HepG2 (cell line): ENCODE measurements at regions not wholly inside any gene's neighbourhood (a gene's known extent, or its start where the extent isn't known, plus 50 kb on each side); places are given as distances from the start of the nearest gene placed in this dataset.

Source experiments
- ATAC-seq: fragments of 200-7000 bp; cut with Tn5 transposase; 3 replicates; pipeline ENCODE4 v1.9.1; 2020; ENCODE audit warnings: mild to moderate bottlenecking, moderate library complexity
- BruUV-seq: library from RNA; stranded (reverse); fragments of 400-500 nt; replicated peaks from 2 replicates; lab custom pipeline; 2021; lab: Mats Ljungman, UMichigan
- CTCF ChIA-PET: fragments of 300-600 bp; formaldehyde crosslinking; extraction: SDS; loops from one replicate; lab custom pipeline; 2021; ENCODE audit warnings: low total read pairs, inconsistent platforms, low intra/inter-chr PET ratio; lab: Yijun Ruan, JAX
- POLR2A ChIA-PET: fragments of 350-600 bp; sonication (Branson Sonifier 250); formaldehyde crosslinking; loops from one replicate; lab custom pipeline; 2020; ENCODE audit warnings: antibody characterized with exemption, inconsistent platforms; lab: Yijun Ruan, JAX
- DNase-seq: peaks from one replicate; pipeline ENCODE4 v3.0.0-alpha.2; 2015; ENCODE audit warnings: low spot score
- FAIRE-seq: peaks from 3 replicates; lab custom pipeline; 2011; peaks lifted over from hg19 to GRCh38; lab: Jason Lieb, UNC
- H2AFZ ChIP-seq: one replicate; pipeline ENCODE4 v1.6.1; 2011; ENCODE audit warnings: low read length, inconsistent platforms
- H3K27ac ChIP-seq: fragments of 300-600 bp; 3 replicates; pipeline ENCODE4 v1.8.0; 2011; ENCODE audit warnings: mixed run types, mild to moderate bottlenecking, mixed read lengths, low read length, inconsistent platforms; ENCODE audit not compliant: insufficient read depth; ENCODE audit errors: extremely low read length
- H3K27me3 ChIP-seq, 2 experiments: fragments of 200-600 bp in 1 of 2; 2 replicates in 1 of 2; 3 replicates in 1 of 2; pipeline versions ENCODE4 v1.6.0 to v1.8.0; 2011; ENCODE audit warnings: low read length in 2 of 2, mild to moderate bottlenecking in 2 of 2, moderate library complexity in 2 of 2, inconsistent platforms in 1 of 2; ENCODE audit not compliant: insufficient read depth in 2 of 2, control insufficient read depth in 1 of 2
- H3K36me3 ChIP-seq, 2 experiments: fragments of 200-600 bp in 1 of 2; replicated peaks in 1 of 2; 2 replicates in 1 of 2; 3 replicates in 1 of 2; pipeline versions ENCODE4 v1.5.1 to v1.8.0; 2011; ENCODE audit warnings: low read length in 2 of 2, inconsistent platforms in 1 of 2; ENCODE audit not compliant: insufficient read depth in 2 of 2, control insufficient read depth in 1 of 2
- H3K4me1 ChIP-seq: 2 replicates; pipeline ENCODE4 v1.5.1; 2012; ENCODE audit warnings: low read length, inconsistent platforms; ENCODE audit not compliant: insufficient read depth
- H3K4me2 ChIP-seq: 2 replicates; pipeline ENCODE4 v1.6.0; 2011; ENCODE audit warnings: low read depth, low read length, inconsistent platforms
- H3K4me3 ChIP-seq, 3 experiments: fragments of 200-600 bp in 1 of 3; sonication (generic), shearing (Covaris generic) in 1 of 3; replicated peaks in 1 of 3; 2 replicates each; pipeline ENCODE4 v1.5.1; 2011 to 2016; ENCODE audit warnings: low read length in 3 of 3, inconsistent platforms in 2 of 3, low read depth in 2 of 3, mild to moderate bottlenecking in 2 of 3, control low read depth in 1 of 3, mixed read lengths in 1 of 3; ENCODE audit not compliant: insufficient read depth in 1 of 3
- H3K79me2 ChIP-seq: one replicate; pipeline ENCODE4 v1.6.1; 2011; ENCODE audit warnings: low read length, inconsistent platforms; ENCODE audit not compliant: insufficient read depth
- H3K9ac ChIP-seq: 2 replicates; pipeline ENCODE4 v1.6.0; 2011; ENCODE audit warnings: mild to moderate bottlenecking, low read depth, low read length, inconsistent platforms; ENCODE audit not compliant: insufficient read depth
- H3K9me3 ChIP-seq: 2 replicates; pipeline ENCODE4 v1.5.1; 2012; ENCODE audit warnings: mild to moderate bottlenecking, low read length
- H4K20me1 ChIP-seq: 2 replicates; pipeline ENCODE4 v1.6.0; 2011; ENCODE audit warnings: inconsistent platforms, mild to moderate bottlenecking, low read length, moderate library complexity; ENCODE audit not compliant: insufficient read depth
- HDAC2 ChIP-seq: sonication (generic); formaldehyde crosslinking; IDR thresholded peaks from 2 replicates; pipeline ENCODE4 v1.4.0; 2020; ENCODE audit warnings: missing genetic modification reagents
- HHEX ChIP-seq: IDR thresholded peaks from 2 replicates; pipeline ENCODE4 v1.6.1; 2016; ENCODE audit warnings: control low read depth
- HNRNPL ChIP-seq: fragments of 200-400 bp; formaldehyde crosslinking; IDR thresholded peaks from 2 replicates; pipeline ENCODE4 v1.6.1; 2017; ENCODE audit warnings: mild to moderate bottlenecking, low read depth, low read length
- KLF11 ChIP-seq: IDR thresholded peaks from 2 replicates; pipeline ENCODE4 v1.6.1; 2016; ENCODE audit warnings: missing compliant biosample characterization
- MIER2 ChIP-seq: IDR thresholded peaks from 2 replicates; pipeline ENCODE4 v1.6.1; 2016; ENCODE audit warnings: missing biosample characterization, missing genetic modification reagents
- PCBP1 ChIP-seq: fragments of 200-400 bp; formaldehyde crosslinking; IDR thresholded peaks from 2 replicates; pipeline ENCODE4 v1.6.1; 2017; ENCODE audit warnings: mild to moderate bottlenecking, low read depth, low read length, borderline replicate concordance
- PHF5A ChIP-seq: IDR thresholded peaks from one replicate; pipeline ENCODE4 v1.6.1; 2018; ENCODE audit warnings: low read depth, missing genetic modification reagents; ENCODE audit not compliant: unreplicated experiment
- SNAI1 ChIP-seq: sonication (generic); formaldehyde crosslinking; IDR thresholded peaks from 2 replicates; pipeline ENCODE4 v1.5.0; 2020; ENCODE audit warnings: mild to moderate bottlenecking, missing genetic modification reagents, borderline replicate concordance
- ZNF839 ChIP-seq: sonication (generic); formaldehyde crosslinking; IDR thresholded peaks from 2 replicates; pipeline ENCODE4 v1.4.0; 2020; ENCODE audit warnings: missing genetic modification reagents, mild to moderate bottlenecking, borderline replicate concordance
- in situ Hi-C: cut with HindIII; loops from 2 replicates; pipeline ENCODE4 v1.10.0; 2017; ENCODE audit warnings: low pct_unique_long_range_greater_than_20kb; ENCODE audit not compliant: extremely low pct_ligation_motif_present
- intact Hi-C: fragments of 100-400 bp; cut with micrococcal nuclease; formaldehyde crosslinking; loops from one replicate; pipeline ENCODE4 v1.10.0; 2022; ENCODE audit not compliant: unreplicated experiment
- TF ChIP-seq, protein P1 (sequence below): sonication (generic); formaldehyde crosslinking; IDR thresholded peaks from 2 replicates; pipeline ENCODE4 v1.5.1; 2020; ENCODE audit warnings: mild to moderate bottlenecking, missing genetic modification reagents, borderline replicate concordance
- TF ChIP-seq, protein P2 (sequence below): sonication (generic); formaldehyde crosslinking; conservative IDR thresholded peaks from 2 replicates; pipeline ENCODE4 v1.8.0; 2022; ENCODE audit warnings: low read depth, missing genetic modification reagents
- TF ChIP-seq, protein P3 (sequence below): sonication (generic); formaldehyde crosslinking; IDR thresholded peaks from 2 replicates; pipeline ENCODE4 v1.5.0; 2020; ENCODE audit warnings: mild to moderate bottlenecking, missing genetic modification reagents
- TF ChIP-seq, protein P4 (sequence below): sonication (generic); formaldehyde crosslinking; IDR thresholded peaks from 2 replicates; pipeline ENCODE4 v1.9.0; 2022; ENCODE audit warnings: missing genetic modification reagents, mild to moderate bottlenecking, borderline replicate concordance

DNA sequence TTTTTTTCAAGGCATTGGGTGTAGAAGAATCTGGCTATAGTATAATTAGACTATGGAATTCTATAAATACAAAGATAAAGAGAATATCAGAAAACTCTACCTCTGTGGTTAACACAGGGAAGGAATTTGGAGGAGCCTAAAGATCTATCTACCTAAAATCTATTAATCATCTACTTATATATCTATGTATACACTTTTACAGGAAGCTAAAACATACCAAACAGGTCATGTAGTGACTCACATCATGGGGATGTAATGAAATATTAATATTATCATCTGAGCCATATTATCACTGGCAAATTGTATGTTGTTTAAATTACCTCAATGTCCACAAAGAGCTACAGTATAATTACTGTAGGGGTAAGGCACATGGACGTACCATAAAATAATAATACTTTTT is 1748.2 kb downstream of the EFNA5 start (continued):
- TF ChIP-seq, protein P1, sequence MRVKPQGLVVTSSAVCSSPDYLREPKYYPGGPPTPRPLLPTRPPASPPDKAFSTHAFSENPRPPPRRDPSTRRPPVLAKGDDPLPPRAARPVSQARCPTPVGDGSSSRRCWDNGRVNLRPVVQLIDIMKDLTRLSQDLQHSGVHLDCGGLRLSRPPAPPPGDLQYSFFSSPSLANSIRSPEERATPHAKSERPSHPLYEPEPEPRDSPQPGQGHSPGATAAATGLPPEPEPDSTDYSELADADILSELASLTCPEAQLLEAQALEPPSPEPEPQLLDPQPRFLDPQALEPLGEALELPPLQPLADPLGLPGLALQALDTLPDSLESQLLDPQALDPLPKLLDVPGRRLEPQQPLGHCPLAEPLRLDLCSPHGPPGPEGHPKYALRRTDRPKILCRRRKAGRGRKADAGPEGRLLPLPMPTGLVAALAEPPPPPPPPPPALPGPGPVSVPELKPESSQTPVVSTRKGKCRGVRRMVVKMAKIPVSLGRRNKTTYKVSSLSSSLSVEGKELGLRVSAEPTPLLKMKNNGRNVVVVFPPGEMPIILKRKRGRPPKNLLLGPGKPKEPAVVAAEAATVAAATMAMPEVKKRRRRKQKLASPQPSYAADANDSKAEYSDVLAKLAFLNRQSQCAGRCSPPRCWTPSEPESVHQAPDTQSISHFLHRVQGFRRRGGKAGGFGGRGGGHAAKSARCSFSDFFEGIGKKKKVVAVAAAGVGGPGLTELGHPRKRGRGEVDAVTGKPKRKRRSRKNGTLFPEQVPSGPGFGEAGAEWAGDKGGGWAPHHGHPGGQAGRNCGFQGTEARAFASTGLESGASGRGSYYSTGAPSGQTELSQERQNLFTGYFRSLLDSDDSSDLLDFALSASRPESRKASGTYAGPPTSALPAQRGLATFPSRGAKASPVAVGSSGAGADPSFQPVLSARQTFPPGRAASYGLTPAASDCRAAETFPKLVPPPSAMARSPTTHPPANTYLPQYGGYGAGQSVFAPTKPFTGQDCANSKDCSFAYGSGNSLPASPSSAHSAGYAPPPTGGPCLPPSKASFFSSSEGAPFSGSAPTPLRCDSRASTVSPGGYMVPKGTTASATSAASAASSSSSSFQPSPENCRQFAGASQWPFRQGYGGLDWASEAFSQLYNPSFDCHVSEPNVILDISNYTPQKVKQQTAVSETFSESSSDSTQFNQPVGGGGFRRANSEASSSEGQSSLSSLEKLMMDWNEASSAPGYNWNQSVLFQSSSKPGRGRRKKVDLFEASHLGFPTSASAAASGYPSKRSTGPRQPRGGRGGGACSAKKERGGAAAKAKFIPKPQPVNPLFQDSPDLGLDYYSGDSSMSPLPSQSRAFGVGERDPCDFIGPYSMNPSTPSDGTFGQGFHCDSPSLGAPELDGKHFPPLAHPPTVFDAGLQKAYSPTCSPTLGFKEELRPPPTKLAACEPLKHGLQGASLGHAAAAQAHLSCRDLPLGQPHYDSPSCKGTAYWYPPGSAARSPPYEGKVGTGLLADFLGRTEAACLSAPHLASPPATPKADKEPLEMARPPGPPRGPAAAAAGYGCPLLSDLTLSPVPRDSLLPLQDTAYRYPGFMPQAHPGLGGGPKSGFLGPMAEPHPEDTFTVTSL (CRISPR knock-in tag), result no peak
- no peak for TF ChIP-seq ZNF839 (CRISPR knock-in tag)

- H4K20me1 ChIP-seq, result no peaks in the 10 kb centered on the region
- no peaks in the 10 kb centered on the region for H3K27me3 ChIP-seq
- no peak overlapping the region for H2AFZ ChIP-seq
- H3K4me3 ChIP-seq, result no peak overlapping the region
- no peaks in the 10 kb centered on the region for H3K4me1 ChIP-seq
- POLR2A ChIA-PET, result no interaction called here
- BruUV-seq, result no TSS peak
- CTCF ChIA-PET, result no interaction called here
- H3K4me2 ChIP-seq, result no peak overlapping the region
- no peaks in the 10 kb centered on the region for H3K79me2 ChIP-seq
- ATAC-seq, result no peak
- intact Hi-C loops, result no loop called here
- FAIRE-seq, result no peak
- H3K27ac ChIP-seq, result no peak overlapping the region
- in situ Hi-C loops, result no loop called here
- DNase-seq, result no peak
- H3K36me3 ChIP-seq, result no peaks in the 10 kb centered on the region
- no peak overlapping the region for H3K9ac ChIP-seq
- H3K9me3 ChIP-seq, result no peaks in the 10 kb centered on the region
- no peak for TF ChIP-seq PHF5A (CRISPR knock-in tag)
- no peak for TF ChIP-seq HNRNPL
- TF ChIP-seq, protein P2, sequence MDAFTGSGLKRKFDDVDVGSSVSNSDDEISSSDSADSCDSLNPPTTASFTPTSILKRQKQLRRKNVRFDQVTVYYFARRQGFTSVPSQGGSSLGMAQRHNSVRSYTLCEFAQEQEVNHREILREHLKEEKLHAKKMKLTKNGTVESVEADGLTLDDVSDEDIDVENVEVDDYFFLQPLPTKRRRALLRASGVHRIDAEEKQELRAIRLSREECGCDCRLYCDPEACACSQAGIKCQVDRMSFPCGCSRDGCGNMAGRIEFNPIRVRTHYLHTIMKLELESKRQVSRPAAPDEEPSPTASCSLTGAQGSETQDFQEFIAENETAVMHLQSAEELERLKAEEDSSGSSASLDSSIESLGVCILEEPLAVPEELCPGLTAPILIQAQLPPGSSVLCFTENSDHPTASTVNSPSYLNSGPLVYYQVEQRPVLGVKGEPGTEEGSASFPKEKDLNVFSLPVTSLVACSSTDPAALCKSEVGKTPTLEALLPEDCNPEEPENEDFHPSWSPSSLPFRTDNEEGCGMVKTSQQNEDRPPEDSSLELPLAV (CRISPR knock-in tag), result no peak
- no peak for TF ChIP-seq SNAI1 (CRISPR knock-in tag)
- TF ChIP-seq, protein P3, sequence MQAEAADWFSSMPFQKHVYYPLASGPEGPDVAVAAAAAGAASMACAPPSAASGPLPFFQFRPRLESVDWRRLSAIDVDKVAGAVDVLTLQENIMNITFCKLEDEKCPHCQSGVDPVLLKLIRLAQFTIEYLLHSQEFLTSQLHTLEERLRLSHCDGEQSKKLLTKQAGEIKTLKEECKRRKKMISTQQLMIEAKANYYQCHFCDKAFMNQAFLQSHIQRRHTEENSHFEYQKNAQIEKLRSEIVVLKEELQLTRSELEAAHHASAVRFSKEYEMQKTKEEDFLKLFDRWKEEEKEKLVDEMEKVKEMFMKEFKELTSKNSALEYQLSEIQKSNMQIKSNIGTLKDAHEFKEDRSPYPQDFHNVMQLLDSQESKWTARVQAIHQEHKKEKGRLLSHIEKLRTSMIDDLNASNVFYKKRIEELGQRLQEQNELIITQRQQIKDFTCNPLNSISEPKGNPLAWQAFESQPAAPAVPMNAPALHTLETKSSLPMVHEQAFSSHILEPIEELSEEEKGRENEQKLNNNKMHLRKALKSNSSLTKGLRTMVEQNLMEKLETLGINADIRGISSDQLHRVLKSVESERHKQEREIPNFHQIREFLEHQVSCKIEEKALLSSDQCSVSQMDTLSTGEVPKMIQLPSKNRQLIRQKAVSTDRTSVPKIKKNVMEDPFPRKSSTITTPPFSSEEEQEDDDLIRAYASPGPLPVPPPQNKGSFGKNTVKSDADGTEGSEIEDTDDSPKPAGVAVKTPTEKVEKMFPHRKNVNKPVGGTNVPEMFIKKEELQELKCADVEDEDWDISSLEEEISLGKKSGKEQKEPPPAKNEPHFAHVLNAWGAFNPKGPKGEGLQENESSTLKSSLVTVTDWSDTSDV (CRISPR knock-in tag), result no peak
- TF ChIP-seq HDAC2 (CRISPR knock-in tag), result no peak
- TF ChIP-seq PCBP1, result no peak
- no peak for TF ChIP-seq HHEX
- TF ChIP-seq, protein P4, sequence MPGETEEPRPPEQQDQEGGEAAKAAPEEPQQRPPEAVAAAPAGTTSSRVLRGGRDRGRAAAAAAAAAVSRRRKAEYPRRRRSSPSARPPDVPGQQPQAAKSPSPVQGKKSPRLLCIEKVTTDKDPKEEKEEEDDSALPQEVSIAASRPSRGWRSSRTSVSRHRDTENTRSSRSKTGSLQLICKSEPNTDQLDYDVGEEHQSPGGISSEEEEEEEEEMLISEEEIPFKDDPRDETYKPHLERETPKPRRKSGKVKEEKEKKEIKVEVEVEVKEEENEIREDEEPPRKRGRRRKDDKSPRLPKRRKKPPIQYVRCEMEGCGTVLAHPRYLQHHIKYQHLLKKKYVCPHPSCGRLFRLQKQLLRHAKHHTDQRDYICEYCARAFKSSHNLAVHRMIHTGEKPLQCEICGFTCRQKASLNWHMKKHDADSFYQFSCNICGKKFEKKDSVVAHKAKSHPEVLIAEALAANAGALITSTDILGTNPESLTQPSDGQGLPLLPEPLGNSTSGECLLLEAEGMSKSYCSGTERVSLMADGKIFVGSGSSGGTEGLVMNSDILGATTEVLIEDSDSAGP, result no peak
- no peak for TF ChIP-seq KLF11
- TF ChIP-seq MIER2 (CRISPR knock-in tag), result no peak
Measured at GRCh38 chr5:105922080-105922479, 1748.7 kb downstream of the EFNA5 start.
